ENCODE measurements at regions not wholly inside any gene's neighbourhood (a gene's known extent, or its start where the extent isn't known, plus 50 kb on each side); places are given as distances from the start of the nearest gene placed in this dataset.
"Not testable (repeated sequence)": the region's sequence is repeated elsewhere in the genome, so short reads cannot be mapped to it uniquely, and the experiment has no call there.

- DNase-seq (ENCODE audit: low read depth in 2 of 2), result not testable (repeated sequence)
These were observed 948.8 kb downstream of the TMEM121 start for GRCh38 chr14:106475214-106475613.

- DNase-seq (ENCODE audit: low read depth in 2 of 2), result not testable (repeated sequence)
These were observed 951.2 kb downstream of the TMEM121 start for GRCh38 chr14:106477600-106477999.

GRCh38 chr14:106480287-106480686, 953.9 kb downstream of the TMEM121 start:
- not testable (repeated sequence) for DNase-seq (ENCODE audit: low read depth in 2 of 2)

DNA sequence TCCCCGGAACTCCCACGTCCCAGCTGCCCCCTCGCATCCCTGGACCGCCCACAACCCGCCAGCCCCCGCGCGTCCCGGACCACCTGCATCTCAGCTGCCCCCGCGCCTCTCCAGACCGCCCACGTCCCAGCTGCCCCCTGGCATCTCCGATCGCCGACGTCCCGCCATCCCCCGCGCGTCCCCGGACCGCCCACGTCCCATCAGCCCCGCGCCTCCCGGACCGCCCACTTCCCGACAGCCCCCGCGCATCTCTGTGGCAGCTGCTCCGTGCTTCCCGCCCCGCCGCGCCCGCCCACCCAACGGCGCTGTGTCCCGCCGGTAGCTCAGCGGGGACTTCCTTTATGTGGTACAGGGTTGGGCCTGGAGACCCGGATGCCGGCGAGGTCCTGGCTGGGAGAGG, 955.8 kb downstream of the TMEM121 start:
- DNase-seq (ENCODE audit: low read depth in 2 of 2), result not testable (repeated sequence)

GRCh38 chr14:106487600-106487999, 961.2 kb downstream of the TMEM121 start:
- DNase-seq (ENCODE audit: low read depth in 2 of 2), result no peak

DNA sequence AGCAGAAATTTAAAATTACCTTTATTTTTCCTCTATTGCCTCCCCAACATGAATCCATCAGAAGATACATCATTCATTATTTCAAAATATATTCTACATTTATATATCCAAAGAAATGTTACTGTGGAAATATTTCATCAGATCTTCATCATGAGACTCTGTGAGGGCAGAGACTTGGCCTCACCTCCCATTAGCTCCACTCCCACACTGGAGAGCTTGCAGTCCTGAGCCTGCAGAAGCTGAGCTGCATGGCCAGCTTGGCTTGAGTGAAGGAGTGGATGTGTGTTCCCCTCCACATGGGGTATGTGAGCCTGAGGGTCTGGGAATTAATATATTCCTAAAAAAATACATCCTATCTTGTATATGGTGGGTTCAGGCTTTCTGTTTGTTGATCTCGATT, 961.9 kb downstream of the TMEM121 start:
- no peak for DNase-seq (ENCODE audit: low read depth in 2 of 2)

DNA sequence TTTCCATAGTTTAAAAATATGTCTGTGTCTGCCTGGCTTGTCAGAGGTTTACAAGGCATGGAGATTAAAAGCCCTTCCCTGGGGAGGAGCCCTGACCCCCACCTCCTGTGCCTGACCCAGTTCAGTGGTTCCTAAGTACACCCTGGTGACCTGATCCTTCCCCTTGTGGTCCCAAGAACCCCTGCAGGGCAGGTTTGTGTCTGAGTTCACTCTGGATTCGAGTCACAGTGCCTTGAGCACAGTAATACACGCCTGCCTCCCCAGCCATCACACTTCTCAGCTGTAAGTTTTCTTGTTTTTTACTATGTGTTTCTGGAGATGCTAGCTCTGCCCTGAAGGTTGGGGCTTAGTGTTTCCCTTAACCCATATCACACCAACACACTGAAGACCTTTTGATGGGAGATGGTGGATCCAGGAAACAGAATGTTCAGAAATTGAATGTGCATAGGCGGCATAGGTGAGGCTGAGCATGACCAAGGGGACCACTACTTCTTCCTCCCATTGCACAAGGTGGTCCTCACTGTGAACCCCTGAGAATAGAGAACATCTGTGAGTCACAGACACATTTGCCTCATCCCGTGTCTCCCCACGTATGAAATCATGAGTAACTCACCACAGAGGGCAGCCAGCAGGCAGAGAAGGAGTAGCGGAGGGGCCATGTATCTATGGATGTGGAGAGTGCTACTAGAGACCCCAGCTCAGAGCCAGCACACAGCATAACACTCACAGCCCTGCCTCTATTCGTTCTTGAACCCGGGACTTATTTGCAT, 962.9 kb downstream of the TMEM121 start:
- DNase-seq (ENCODE audit: low read depth in 2 of 2), result no peak

GRCh38 chr14:106490442-106490841, 964.1 kb downstream of the TMEM121 start:
- no peak for DNase-seq (ENCODE audit: low read depth in 2 of 2)

GRCh38 chr14:106491851-106492250, 965.5 kb downstream of the TMEM121 start:
- DNase-seq (ENCODE audit: low read depth in 2 of 2), result no peak

DNA sequence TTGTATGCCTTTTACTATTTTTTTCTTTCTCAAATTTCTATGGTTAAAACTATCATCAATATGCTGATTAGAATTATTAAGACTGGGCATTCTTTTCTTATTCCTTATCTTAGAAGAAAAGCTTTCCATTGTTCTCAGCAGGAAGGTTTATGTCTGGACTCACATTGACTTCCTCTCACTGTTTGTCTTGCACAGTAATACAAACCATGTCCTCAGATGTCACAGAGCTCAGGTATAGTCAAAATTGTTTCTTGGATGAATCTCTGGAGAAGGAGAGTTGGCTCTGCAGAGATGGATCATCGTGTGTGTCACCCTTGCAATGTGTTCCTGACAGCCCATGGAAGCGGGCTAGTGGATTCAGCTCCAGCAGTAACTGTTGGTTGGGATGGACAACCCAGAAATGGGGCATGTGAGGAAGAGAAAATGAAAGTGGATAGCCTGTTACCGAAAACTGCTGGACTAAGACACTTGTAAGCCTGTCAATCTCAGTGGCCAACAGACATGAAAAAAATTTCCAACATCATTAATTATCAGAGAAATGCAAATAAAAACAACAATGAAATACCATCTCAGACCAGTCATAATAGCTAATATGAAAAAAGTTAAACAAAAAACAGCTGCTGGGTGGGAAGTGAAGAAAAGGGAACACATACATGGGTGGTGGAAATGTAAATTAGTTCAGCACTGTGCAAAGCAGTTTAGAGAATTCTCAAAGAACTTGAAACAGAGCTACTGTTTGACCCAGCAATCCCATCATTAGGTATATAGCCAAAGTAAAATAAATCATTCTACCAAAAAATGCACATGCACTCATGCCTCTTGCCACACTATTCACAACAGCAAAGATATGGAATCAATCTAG, 967.8 kb downstream of the TMEM121 start:
- no peak for DNase-seq (ENCODE audit: low read depth in 2 of 2)

GRCh38 chr14:106500571-106500970, 974.2 kb downstream of the TMEM121 start:
- no peak for DNase-seq (ENCODE audit: low read depth in 2 of 2)

DNA sequence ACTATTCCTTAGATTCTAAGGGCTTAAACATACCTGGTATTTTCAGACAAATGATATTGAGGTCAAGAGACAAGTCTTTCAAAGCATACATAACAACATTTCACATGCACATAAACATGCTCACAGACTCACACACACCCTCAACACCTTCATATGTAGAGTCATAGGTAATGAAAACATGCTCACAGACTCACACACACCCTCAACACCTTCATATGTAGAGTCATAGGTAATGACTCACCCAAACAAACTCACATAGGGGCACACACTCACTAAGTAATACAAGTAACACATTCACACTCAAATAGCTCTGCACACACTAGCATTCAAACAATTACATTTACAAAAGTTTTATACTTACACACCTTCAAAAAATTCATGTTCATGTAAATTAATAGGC, 975.5 kb downstream of the TMEM121 start:
- DNase-seq (ENCODE audit: low read depth in 2 of 2), result no peak

DNA sequence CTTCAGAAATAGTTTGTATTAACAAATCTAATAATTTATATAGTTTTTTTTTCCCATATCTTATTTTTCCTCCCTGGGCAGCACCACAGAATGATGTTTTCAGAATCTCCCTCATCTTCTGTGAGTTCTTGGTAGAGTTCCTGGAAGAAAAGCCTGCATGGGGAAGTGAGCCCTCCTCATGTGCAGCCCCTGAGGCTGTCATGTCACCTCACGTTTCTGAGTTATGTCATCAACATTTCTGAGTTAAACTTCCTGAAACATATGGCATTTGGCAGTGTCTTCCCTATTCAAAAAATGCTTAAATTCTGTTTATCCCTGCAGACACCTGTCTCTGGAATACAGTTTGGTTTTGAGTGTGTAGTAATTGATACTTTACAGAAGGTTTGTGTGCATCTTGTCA, 979.0 kb downstream of the TMEM121 start:
- DNase-seq (ENCODE audit: low read depth in 2 of 2), result no peak

- peak in 1 of 2 donors; percentile 24 for DNase-seq (ENCODE audit: low read depth in 2 of 2)
These were observed 980.5 kb downstream of the TMEM121 start for GRCh38 chr14:106506881-106507305.

GRCh38 chr14:106507354-106507753, 981.0 kb downstream of the TMEM121 start:
- DNase-seq (ENCODE audit: low read depth in 2 of 2), result no peak

- no peak for DNase-seq (ENCODE audit: low read depth in 2 of 2)
These were observed 981.8 kb downstream of the TMEM121 start for GRCh38 chr14:106508216-106508615.

- DNase-seq (ENCODE audit: low read depth in 2 of 2), result no peak
These were observed 982.8 kb downstream of the TMEM121 start for GRCh38 chr14:106509176-106509575.

DNA sequence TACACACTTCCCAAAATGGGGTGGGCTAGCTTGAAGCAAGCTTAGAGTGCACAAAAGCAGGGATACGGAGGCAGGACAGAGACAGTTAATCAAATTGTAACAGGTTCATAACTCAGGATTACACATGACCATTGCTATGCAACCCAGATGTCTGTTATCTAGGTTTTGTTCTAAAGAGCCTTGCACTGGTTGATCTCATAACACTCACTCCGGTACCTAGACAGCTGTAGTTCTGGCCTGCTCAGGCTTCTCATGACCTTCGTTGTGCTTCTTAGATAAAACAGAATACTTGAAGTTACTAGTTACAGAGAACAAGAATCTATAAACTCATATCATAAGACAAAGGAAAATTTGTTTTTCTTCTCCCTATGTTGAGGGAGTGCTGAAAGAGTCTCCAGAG, 983.4 kb downstream of the TMEM121 start:
- no peak for DNase-seq (ENCODE audit: low read depth in 2 of 2)

DNA sequence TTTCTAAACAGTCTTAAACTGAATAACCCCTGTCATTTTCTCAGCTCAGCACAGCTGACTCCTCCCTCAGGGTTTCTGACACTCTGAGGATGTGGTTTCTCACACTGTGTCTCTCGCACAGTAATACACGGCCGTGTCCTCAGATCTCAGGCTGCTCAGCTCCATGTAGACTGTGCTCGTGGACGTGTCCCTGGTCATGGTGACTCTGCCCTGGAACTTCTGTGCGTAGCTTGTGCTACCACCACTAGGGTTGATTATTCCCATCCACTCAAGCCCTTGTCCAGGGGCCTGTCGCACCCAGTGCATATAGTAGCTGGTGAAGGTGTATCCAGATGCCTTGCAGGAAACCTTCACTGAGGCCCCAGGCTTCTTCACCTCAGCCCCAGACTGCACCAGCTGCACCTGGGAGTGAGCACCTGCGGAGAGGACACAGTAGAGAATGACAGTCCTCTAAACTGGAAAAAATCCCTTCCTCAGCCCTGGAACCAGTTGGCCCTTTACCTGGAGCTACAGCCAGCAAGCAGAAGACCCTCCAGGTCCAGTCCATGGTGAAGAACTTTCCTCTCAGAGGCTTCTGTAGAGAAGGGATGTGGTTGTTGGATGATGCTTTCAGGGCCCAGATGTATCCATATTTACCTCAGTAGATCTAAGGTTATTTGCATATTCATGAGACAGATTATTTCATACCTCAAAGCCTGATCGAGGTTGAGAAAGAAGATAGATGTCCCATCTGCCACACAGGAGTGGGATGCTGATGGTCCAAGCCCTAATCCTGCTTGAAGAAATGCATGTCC, 984.8 kb downstream of the TMEM121 start:
- peak in 1 of 2 donors; percentile 40 for DNase-seq (ENCODE audit: low read depth in 2 of 2)

GRCh38 chr14:106511800-106512198, 985.4 kb downstream of the TMEM121 start:
- DNase-seq (ENCODE audit: low read depth in 2 of 2), result no peak

- no peak for DNase-seq (ENCODE audit: low read depth in 2 of 2)
These were observed 986.9 kb downstream of the TMEM121 start for GRCh38 chr14:106513302-106513701.

Data from stimulated activated CD8-positive, alpha-beta memory T cell treated with anti-CD3 and anti-CD28 coated beads, Interleukin-7, amount 100 ng/mL, for 1 hour (primary cell).